Neural cell (in vitro differentiated cells): ENCODE measurements at regions not wholly inside any gene's neighbourhood (a gene's known extent, or its start where the extent isn't known, plus 50 kb on each side); places are given as distances from the start of the nearest gene placed in this dataset.

Source experiments
- CTCF ChIP-seq: fragments of 450-650 bp; IDR thresholded peaks from 2 replicates; pipeline ENCODE4 v1.5.1; 2014; ENCODE audit warnings: antibody characterized with exemption, mild to moderate bottlenecking, moderate library complexity; ENCODE audit not compliant: poor library complexity, severe bottlenecking
- EP300 ChIP-seq: fragments of 450-650 bp; conservative IDR thresholded peaks from 2 replicates; pipeline ENCODE4 v1.6.1; 2014; ENCODE audit warnings: antibody characterized with exemption, mild to moderate bottlenecking, moderate library complexity; ENCODE audit not compliant: poor library complexity, severe bottlenecking
- EZH2 ChIP-seq: fragments of 200-600, 300-800 bp; shearing (Covaris generic), sonication (generic); IDR thresholded peaks from 2 replicates; pipeline ENCODE4 v1.6.1; 2014; ENCODE audit warnings: antibody characterized with exemption, low read length, borderline replicate concordance, mild to moderate bottlenecking; ENCODE audit not compliant: insufficient read depth, poor library complexity, severe bottlenecking
- MXI1 ChIP-seq: fragments of 450-650 bp; conservative IDR thresholded peaks from 2 replicates; pipeline ENCODE4 v1.6.1; 2014; ENCODE audit warnings: antibody characterized with exemption, mild to moderate bottlenecking; ENCODE audit not compliant: poor library complexity, severe bottlenecking
- POLR2AphosphoS5 ChIP-seq: IDR thresholded peaks from 2 replicates; pipeline ENCODE4 v1.6.1; 2012
- RAD21 ChIP-seq: fragments of 450-650 bp; conservative IDR thresholded peaks from 2 replicates; pipeline ENCODE4 v1.6.1; 2014; ENCODE audit warnings: antibody characterized with exemption, mild to moderate bottlenecking, moderate library complexity
- REST ChIP-seq: IDR thresholded peaks from 2 replicates; pipeline ENCODE4 v1.6.1; 2012; ENCODE audit warnings: borderline replicate concordance
- SMC3 ChIP-seq: fragments of 450-650 bp; conservative IDR thresholded peaks from 2 replicates; pipeline ENCODE4 v1.6.1; 2014; ENCODE audit warnings: antibody characterized with exemption, mild to moderate bottlenecking, moderate library complexity; ENCODE audit not compliant: poor library complexity
- TAF1 ChIP-seq: IDR thresholded peaks from 2 replicates; pipeline ENCODE4 v1.6.1; 2012; ENCODE audit warnings: low read depth

GRCh38 chr18:53817976-53818950 is 406.2 kb downstream of the MBD2 start:
- TF ChIP-seq REST: no peak
- TF ChIP-seq CTCF: no peak
- no peak for TF ChIP-seq MXI1
- TF ChIP-seq SMC3: no peak
- TF ChIP-seq EP300: no peak
- no peak for TF ChIP-seq EZH2
- no peak for TF ChIP-seq POLR2AphosphoS5
- no peak for TF ChIP-seq TAF1
- TF ChIP-seq RAD21: no peak
